ENCODE measurements at regions not wholly inside any gene's neighbourhood (a gene's known extent, or its start where the extent isn't known, plus 50 kb on each side); places are given as distances from the start of the nearest gene placed in this dataset.

GRCh38 chr2:2546046-2546445 lies 215.0 kb upstream of the MYT1L start:
- Mint-ChIP-seq H3K9me3 (no peaks in the 10 kb centered on the region), H3K27me3 (peaks cover 8% of the 10 kb centered on the region)
- no peak for DNase-seq (ENCODE audit: extremely low spot score, unreplicated experiment)

GRCh38 chr2:2542966-2543611 lies 212.0 kb upstream of the MYT1L start:
- Mint-ChIP-seq H3K9me3 (peaks cover 3% of the 10 kb centered on the region), H3K27ac (no peak overlapping the region), H3K36me3 (no peaks in the 10 kb centered on the region), H3K27me3 (peaks cover 17% of the 10 kb centered on the region), H3K4me1 (ENCODE audit: unreplicated experiment) (peaks cover 15% of the 10 kb centered on the region), H3K4me3 (peak overlapping the region; percentile 52)
- peak; percentile 17 for TF ChIP-seq CTCF (conservative IDR thresholded peaks at IDR 0.05)
- DNase-seq (ENCODE audit: extremely low spot score, unreplicated experiment), result no peak

More at GRCh38 chr2:2546046-2546445, 215.0 kb upstream of the MYT1L start:
- TF ChIP-seq CTCF (conservative IDR thresholded peaks at IDR 0.05), result no peak
- Mint-ChIP-seq H3K4me1 (ENCODE audit: unreplicated experiment) (peaks cover 9% of the 10 kb centered on the region), H3K4me3 (no peak overlapping the region), H3K36me3 (no peaks in the 10 kb centered on the region), H3K27ac (no peak overlapping the region)

GRCh38 chr2:2542316-2542715 lies 211.2 kb upstream of the MYT1L start:
- Mint-ChIP-seq H3K4me3 (no peak overlapping the region), H3K36me3 (no peaks in the 10 kb centered on the region), H3K4me1 (ENCODE audit: unreplicated experiment) (peaks cover 15% of the 10 kb centered on the region), H3K27me3 (peaks cover 17% of the 10 kb centered on the region), H3K9me3 (peaks cover 6% of the 10 kb centered on the region), H3K27ac (no peak overlapping the region)
- no peak for TF ChIP-seq CTCF (conservative IDR thresholded peaks at IDR 0.05)
- no peak for DNase-seq (ENCODE audit: extremely low spot score, unreplicated experiment)

GRCh38 chr2:2540406-2540805 lies 209.3 kb upstream of the MYT1L start:
- DNase-seq (ENCODE audit: extremely low spot score, unreplicated experiment), result no peak
- TF ChIP-seq CTCF (conservative IDR thresholded peaks at IDR 0.05), result no peak
- Mint-ChIP-seq H3K4me3 (no peak overlapping the region), H3K27me3 (peaks cover 25% of the 10 kb centered on the region), H3K36me3 (no peaks in the 10 kb centered on the region), H3K9me3 (peaks cover 6% of the 10 kb centered on the region), H3K4me1 (ENCODE audit: unreplicated experiment) (peaks cover 15% of the 10 kb centered on the region), H3K27ac (no peak overlapping the region)

GRCh38 chr2:2536416-2537056 lies 205.5 kb upstream of the MYT1L start:
- Mint-ChIP-seq H3K9me3 (peaks cover 6% of the 10 kb centered on the region), H3K27ac (no peak overlapping the region), H3K4me3 (no peak overlapping the region), H3K36me3 (no peaks in the 10 kb centered on the region), H3K4me1 (ENCODE audit: unreplicated experiment) (peaks cover 6% of the 10 kb centered on the region), H3K27me3 (peaks cover 22% of the 10 kb centered on the region)
- no peak for DNase-seq (ENCODE audit: extremely low spot score, unreplicated experiment)
- no peak for TF ChIP-seq CTCF (conservative IDR thresholded peaks at IDR 0.05)
